WTC11 (cell line): ENCODE measurements at regions not wholly inside any gene's neighbourhood (a gene's known extent, or its start where the extent isn't known, plus 50 kb on each side); places are given as distances from the start of the nearest gene placed in this dataset.

Experiments used
- ATAC-seq: fragments of 200-7000 bp; cut with Tn5 transposase; 2 replicates; pipeline ENCODE4 v1.10.0; 2021; ENCODE audit warnings: mild to moderate bottlenecking, moderate library complexity
- CTCF ChIA-PET: fragments of 300-600 bp; sonication (Branson Sonifier 250); formaldehyde crosslinking; loops from one replicate; lab custom pipeline; 2021; ENCODE audit warnings: antibody characterized with exemption; lab: Charles Lee
- POLR2A ChIA-PET: fragments of 350-600 bp; sonication (Branson Sonifier 250); formaldehyde crosslinking; loops from one replicate; lab custom pipeline; 2021; ENCODE audit warnings: antibody characterized with exemption; lab: Charles Lee
- DNase-seq: peaks from one replicate; pipeline ENCODE4 v3.0.0; 2021; ENCODE audit warnings: low spot score
- H3K27ac Mint-ChIP-seq: 2 replicates; pipeline ENCODE4 v1.8.0; 2021; ENCODE audit warnings: mixed read lengths
- H3K27me3 Mint-ChIP-seq: 2 replicates; pipeline ENCODE4 v1.8.0; 2021; ENCODE audit warnings: low read depth, mild to moderate bottlenecking, moderate library complexity, mixed read lengths
- H3K36me3 Mint-ChIP-seq: 2 replicates; pipeline ENCODE4 v1.8.0; 2021; ENCODE audit warnings: mixed read lengths
- H3K4me1 Mint-ChIP-seq: 2 replicates; pipeline ENCODE4 v1.8.0; 2022; ENCODE audit warnings: mixed read lengths
- H3K4me3 Mint-ChIP-seq: 2 replicates; pipeline ENCODE4 v1.8.0; 2021; ENCODE audit warnings: mild to moderate bottlenecking, moderate library complexity, mixed read lengths
- H3K9me3 Mint-ChIP-seq: 2 replicates; pipeline ENCODE4 v1.8.0; 2021; ENCODE audit warnings: mixed read lengths
- AFF4 ChIP-seq: sonication (generic); formaldehyde crosslinking; IDR thresholded peaks from 2 replicates; pipeline ENCODE4 v1.8.1; 2023; ENCODE audit warnings: mild to moderate bottlenecking, missing genetic modification reagents, borderline replicate concordance
- ELF4 ChIP-seq: sonication (generic); formaldehyde crosslinking; IDR thresholded peaks from 2 replicates; pipeline ENCODE4 v1.8.1; 2022; ENCODE audit warnings: low read depth, mild to moderate bottlenecking, moderate library complexity, missing genetic modification reagents
- EMX1 ChIP-seq: fragments of 250-450 bp; sonication (Bioruptor Pico); IDR thresholded peaks from 2 replicates; pipeline ENCODE4 v1.8.0; 2021; ENCODE audit warnings: mild to moderate bottlenecking
- ESRRA ChIP-seq: sonication (generic); formaldehyde crosslinking; IDR thresholded peaks from 2 replicates; pipeline ENCODE4 v1.8.1; 2022; ENCODE audit warnings: mild to moderate bottlenecking, missing genetic modification reagents, borderline replicate concordance
- FOXJ3 ChIP-seq: sonication (generic); formaldehyde crosslinking; IDR thresholded peaks from 2 replicates; pipeline ENCODE4 v1.9.0; 2021; ENCODE audit warnings: missing genetic modification reagents, mild to moderate bottlenecking, borderline replicate concordance
- FOXK1 ChIP-seq: sonication (generic); formaldehyde crosslinking; IDR thresholded peaks from 2 replicates; pipeline ENCODE4 v1.8.0; 2022; ENCODE audit warnings: mild to moderate bottlenecking, moderate library complexity, missing genetic modification reagents
- GTF2I ChIP-seq: fragments of 250-450 bp; sonication (Bioruptor Pico); conservative IDR thresholded peaks from 2 replicates; pipeline ENCODE4 v1.4.0; 2021; ENCODE audit warnings: mild to moderate bottlenecking
- HMGA2 ChIP-seq: fragments of 250-450 bp; sonication (Bioruptor Pico); IDR thresholded peaks from 2 replicates; pipeline ENCODE4 v1.4.0; 2021; ENCODE audit warnings: mild to moderate bottlenecking, moderate library complexity
- KAT7 ChIP-seq: sonication (generic); formaldehyde crosslinking; IDR thresholded peaks from 2 replicates; pipeline ENCODE4 v1.8.1; 2023; ENCODE audit warnings: missing genetic modification reagents, mild to moderate bottlenecking, borderline replicate concordance
- MXD4 ChIP-seq: fragments of 250-450 bp; sonication (Bioruptor Pico); IDR thresholded peaks from 2 replicates; pipeline ENCODE4 v1.8.0; 2021; ENCODE audit warnings: mild to moderate bottlenecking, moderate library complexity, borderline replicate concordance
- NFE2L1 ChIP-seq: sonication (generic); formaldehyde crosslinking; IDR thresholded peaks from 2 replicates; pipeline ENCODE4 v1.8.1; 2023; ENCODE audit warnings: missing genetic modification reagents
- RORB ChIP-seq: fragments of 250-450 bp; sonication (Bioruptor Pico); IDR thresholded peaks from 2 replicates; pipeline ENCODE4 v1.9.0; 2021; ENCODE audit warnings: mild to moderate bottlenecking
- SMAD4 ChIP-seq: sonication (generic); formaldehyde crosslinking; IDR thresholded peaks from 2 replicates; pipeline ENCODE4 v1.8.0; 2022; ENCODE audit warnings: mild to moderate bottlenecking, missing genetic modification reagents
- SOX15 ChIP-seq: fragments of 250-450 bp; sonication (Bioruptor Pico); IDR thresholded peaks from 2 replicates; pipeline ENCODE4 v1.9.0; 2021; ENCODE audit warnings: mild to moderate bottlenecking
- STAT6 ChIP-seq: sonication (generic); formaldehyde crosslinking; conservative IDR thresholded peaks from 2 replicates; pipeline ENCODE4 v1.8.1; 2023; ENCODE audit warnings: mild to moderate bottlenecking, low read depth, missing genetic modification reagents, moderate library complexity
- TEAD1 ChIP-seq: sonication (generic); formaldehyde crosslinking; IDR thresholded peaks from 2 replicates; pipeline ENCODE4 v1.8.0; 2022; ENCODE audit warnings: mild to moderate bottlenecking, missing genetic modification reagents
- TEAD4 ChIP-seq: sonication (generic); formaldehyde crosslinking; IDR thresholded peaks from 2 replicates; pipeline ENCODE4 v1.8.0; 2022; ENCODE audit warnings: mild to moderate bottlenecking, missing genetic modification reagents
- TF ChIP-seq, protein P1 (sequence below): sonication (generic); formaldehyde crosslinking; IDR thresholded peaks from 2 replicates; pipeline ENCODE4 v1.8.0; 2022; ENCODE audit warnings: mild to moderate bottlenecking, missing genetic modification reagents
- TF ChIP-seq, protein P2 (sequence below): sonication (generic); formaldehyde crosslinking; IDR thresholded peaks from 2 replicates; pipeline ENCODE4 v1.8.0; 2022; ENCODE audit warnings: mild to moderate bottlenecking, missing genetic modification reagents
- TF ChIP-seq, protein P3 (sequence below): sonication (generic); formaldehyde crosslinking; IDR thresholded peaks from 2 replicates; pipeline ENCODE4 v1.8.1; 2022; ENCODE audit warnings: mild to moderate bottlenecking, moderate library complexity, missing genetic modification reagents
- TF ChIP-seq, protein P4 (sequence below): sonication (generic); formaldehyde crosslinking; IDR thresholded peaks from 2 replicates; pipeline ENCODE4 v1.8.1; 2022; ENCODE audit warnings: low read depth, mild to moderate bottlenecking, moderate library complexity, missing genetic modification reagents, borderline replicate concordance
- TF ChIP-seq, protein P5 (sequence below): fragments of 250-450 bp; sonication (Bioruptor Pico); IDR thresholded peaks from 2 replicates; pipeline ENCODE4 v1.9.0; 2021; ENCODE audit warnings: mild to moderate bottlenecking

DNA sequence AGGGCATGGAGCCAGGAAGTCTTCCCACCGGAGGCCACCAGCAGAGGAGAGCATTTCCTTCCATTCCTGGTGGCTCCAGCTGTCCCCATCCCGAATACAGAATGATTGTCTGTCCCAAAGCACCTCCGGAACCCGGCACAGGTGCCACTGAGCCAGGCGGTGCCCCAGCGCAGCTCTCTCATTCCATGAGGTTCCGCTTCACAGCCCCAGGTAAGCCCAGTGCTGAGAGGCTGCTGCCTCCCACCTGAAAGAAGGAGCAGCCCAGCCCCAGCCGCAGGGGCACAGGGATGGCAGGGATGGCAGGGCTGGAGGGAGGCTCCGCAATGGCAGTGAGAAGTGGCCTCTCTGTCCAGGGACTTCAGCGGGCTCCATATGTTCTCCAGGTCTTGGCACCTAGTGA is 162.1 kb upstream of the TCERG1L start (continued):
- TF ChIP-seq STAT6 (CRISPR knock-in tag) (no peak), TEAD4 (no peak), FOXJ3 (CRISPR knock-in tag) (no peak), FOXK1 (CRISPR knock-in tag) (no peak), MXD4 (no peak)

- Mint-ChIP-seq H3K36me3 (peaks cover 49% of the 10 kb centered on the region), H3K9me3 (peaks cover 52% of the 10 kb centered on the region), H3K4me1 (no peaks in the 10 kb centered on the region), H3K4me3 (no peak overlapping the region), H3K27ac (no peak overlapping the region), H3K27me3 (peaks cover 5% of the 10 kb centered on the region)
- ChIA-PET POLR2A (no interaction called here), CTCF (interaction anchor here (0.6 kb wide), 1 partner anchor 296 kb away, joined by 5 read pairs; no protein-coding TSS in a partner anchor)
- TF ChIP-seq, protein P1, sequence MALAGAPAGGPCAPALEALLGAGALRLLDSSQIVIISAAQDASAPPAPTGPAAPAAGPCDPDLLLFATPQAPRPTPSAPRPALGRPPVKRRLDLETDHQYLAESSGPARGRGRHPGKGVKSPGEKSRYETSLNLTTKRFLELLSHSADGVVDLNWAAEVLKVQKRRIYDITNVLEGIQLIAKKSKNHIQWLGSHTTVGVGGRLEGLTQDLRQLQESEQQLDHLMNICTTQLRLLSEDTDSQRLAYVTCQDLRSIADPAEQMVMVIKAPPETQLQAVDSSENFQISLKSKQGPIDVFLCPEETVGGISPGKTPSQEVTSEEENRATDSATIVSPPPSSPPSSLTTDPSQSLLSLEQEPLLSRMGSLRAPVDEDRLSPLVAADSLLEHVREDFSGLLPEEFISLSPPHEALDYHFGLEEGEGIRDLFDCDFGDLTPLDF (CRISPR knock-in tag), result no peak
- TF ChIP-seq MXD4 (no peak), HMGA2 (CRISPR knock-in tag) (no peak), GTF2I (no peak)
- TF ChIP-seq, protein P2, sequence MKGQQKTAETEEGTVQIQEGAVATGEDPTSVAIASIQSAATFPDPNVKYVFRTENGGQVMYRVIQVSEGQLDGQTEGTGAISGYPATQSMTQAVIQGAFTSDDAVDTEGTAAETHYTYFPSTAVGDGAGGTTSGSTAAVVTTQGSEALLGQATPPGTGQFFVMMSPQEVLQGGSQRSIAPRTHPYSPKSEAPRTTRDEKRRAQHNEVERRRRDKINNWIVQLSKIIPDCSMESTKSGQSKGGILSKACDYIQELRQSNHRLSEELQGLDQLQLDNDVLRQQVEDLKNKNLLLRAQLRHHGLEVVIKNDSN (CRISPR knock-in tag), result no peak
- no peak for ATAC-seq
- no peak for DNase-seq
Measured at GRCh38 chr10:131474416-131474815, 162.9 kb upstream of the TCERG1L start.

DNA sequence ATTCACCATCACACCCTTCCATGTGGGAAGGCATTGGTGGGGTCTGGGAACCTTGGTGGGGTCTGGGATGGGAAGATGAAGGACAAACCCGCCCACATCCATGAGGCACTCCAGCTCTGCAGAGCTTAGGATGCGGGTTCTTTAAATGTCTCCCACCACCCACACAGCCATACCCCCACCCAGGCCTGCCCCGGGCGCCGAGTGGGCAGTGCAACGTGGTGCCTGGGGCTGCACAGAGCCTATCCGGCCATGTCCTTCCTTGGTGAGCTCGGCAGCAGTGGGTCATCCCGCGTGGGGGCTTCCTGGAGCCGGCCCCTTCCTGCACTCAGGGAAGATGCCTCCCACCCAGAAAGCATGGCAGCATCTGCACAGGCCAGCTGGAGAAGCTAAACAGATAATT is 163.5 kb upstream of the TCERG1L start:
- no peaks in the 10 kb centered on the region for H3K4me1 Mint-ChIP-seq
- no peak for ATAC-seq
- peaks cover 6% of the 10 kb centered on the region for H3K27me3 Mint-ChIP-seq
- POLR2A ChIA-PET, result no interaction called here
- no peak for DNase-seq
- no peak overlapping the region for H3K27ac Mint-ChIP-seq
- peaks cover 47% of the 10 kb centered on the region for H3K9me3 Mint-ChIP-seq
- CTCF ChIA-PET, result no interaction called here
- H3K36me3 Mint-ChIP-seq, result peaks cover 44% of the 10 kb centered on the region
- H3K4me3 Mint-ChIP-seq, result no peak overlapping the region
- no peak for TF ChIP-seq NFE2L1
- TF ChIP-seq, protein P3, sequence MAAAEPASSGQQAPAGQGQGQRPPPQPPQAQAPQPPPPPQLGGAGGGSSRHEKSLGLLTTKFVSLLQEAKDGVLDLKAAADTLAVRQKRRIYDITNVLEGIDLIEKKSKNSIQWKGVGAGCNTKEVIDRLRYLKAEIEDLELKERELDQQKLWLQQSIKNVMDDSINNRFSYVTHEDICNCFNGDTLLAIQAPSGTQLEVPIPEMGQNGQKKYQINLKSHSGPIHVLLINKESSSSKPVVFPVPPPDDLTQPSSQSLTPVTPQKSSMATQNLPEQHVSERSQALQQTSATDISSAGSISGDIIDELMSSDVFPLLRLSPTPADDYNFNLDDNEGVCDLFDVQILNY, result no peak
- TF ChIP-seq TEAD1 (CRISPR knock-in tag), result no peak
- TF ChIP-seq MXD4, result no peak
- no peak for TF ChIP-seq TEAD4
- no peak for TF ChIP-seq EMX1 (CRISPR knock-in tag)
- TF ChIP-seq ELF4, result no peak
- TF ChIP-seq RORB (CRISPR knock-in tag), result no peak
- TF ChIP-seq SMAD4 (CRISPR knock-in tag), result no peak
- no peak for TF ChIP-seq SOX15
- no peak for TF ChIP-seq KAT7
- TF ChIP-seq, protein P4, sequence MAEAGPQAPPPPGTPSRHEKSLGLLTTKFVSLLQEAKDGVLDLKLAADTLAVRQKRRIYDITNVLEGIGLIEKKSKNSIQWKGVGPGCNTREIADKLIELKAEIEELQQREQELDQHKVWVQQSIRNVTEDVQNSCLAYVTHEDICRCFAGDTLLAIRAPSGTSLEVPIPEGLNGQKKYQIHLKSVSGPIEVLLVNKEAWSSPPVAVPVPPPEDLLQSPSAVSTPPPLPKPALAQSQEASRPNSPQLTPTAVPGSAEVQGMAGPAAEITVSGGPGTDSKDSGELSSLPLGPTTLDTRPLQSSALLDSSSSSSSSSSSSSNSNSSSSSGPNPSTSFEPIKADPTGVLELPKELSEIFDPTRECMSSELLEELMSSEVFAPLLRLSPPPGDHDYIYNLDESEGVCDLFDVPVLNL (CRISPR knock-in tag), result no peak
- no peak for TF ChIP-seq ESRRA (CRISPR knock-in tag)
- TF ChIP-seq AFF4 (CRISPR knock-in tag), result no peak
- TF ChIP-seq, protein P5, sequence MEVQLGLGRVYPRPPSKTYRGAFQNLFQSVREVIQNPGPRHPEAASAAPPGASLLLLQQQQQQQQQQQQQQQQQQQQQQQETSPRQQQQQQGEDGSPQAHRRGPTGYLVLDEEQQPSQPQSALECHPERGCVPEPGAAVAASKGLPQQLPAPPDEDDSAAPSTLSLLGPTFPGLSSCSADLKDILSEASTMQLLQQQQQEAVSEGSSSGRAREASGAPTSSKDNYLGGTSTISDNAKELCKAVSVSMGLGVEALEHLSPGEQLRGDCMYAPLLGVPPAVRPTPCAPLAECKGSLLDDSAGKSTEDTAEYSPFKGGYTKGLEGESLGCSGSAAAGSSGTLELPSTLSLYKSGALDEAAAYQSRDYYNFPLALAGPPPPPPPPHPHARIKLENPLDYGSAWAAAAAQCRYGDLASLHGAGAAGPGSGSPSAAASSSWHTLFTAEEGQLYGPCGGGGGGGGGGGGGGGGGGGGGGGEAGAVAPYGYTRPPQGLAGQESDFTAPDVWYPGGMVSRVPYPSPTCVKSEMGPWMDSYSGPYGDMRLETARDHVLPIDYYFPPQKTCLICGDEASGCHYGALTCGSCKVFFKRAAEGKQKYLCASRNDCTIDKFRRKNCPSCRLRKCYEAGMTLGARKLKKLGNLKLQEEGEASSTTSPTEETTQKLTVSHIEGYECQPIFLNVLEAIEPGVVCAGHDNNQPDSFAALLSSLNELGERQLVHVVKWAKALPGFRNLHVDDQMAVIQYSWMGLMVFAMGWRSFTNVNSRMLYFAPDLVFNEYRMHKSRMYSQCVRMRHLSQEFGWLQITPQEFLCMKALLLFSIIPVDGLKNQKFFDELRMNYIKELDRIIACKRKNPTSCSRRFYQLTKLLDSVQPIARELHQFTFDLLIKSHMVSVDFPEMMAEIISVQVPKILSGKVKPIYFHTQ (CRISPR knock-in tag), result no peak
